Activated CD4-positive, alpha-beta T cell treated with anti-CD3 and anti-CD28 coated beads for 4 hours (primary cell): ENCODE measurements at regions not wholly inside any gene's neighbourhood (a gene's known extent, or its start where the extent isn't known, plus 50 kb on each side); places are given as distances from the start of the nearest gene placed in this dataset.
"Not testable (repeated sequence)": the region's sequence is repeated elsewhere in the genome, so short reads cannot be mapped to it uniquely, and the experiment has no call there.

Experiments
- DNase-seq, 2 donors: peaks; one replicate each; pipeline ENCODE4 v3.0.0-alpha.2; 2020

GRCh38 chr5:167918813-167919483 lies 372.5 kb upstream of the WWC1 start:
- DNase-seq: no peak

- no peak for DNase-seq
These were observed 370.9 kb upstream of the WWC1 start for GRCh38 chr5:167920589-167920988.

- DNase-seq: no peak
These were observed 369.6 kb upstream of the WWC1 start for GRCh38 chr5:167921796-167922195.

GRCh38 chr5:167923396-167923795 lies 368.0 kb upstream of the WWC1 start:
- no peak for DNase-seq

GRCh38 chr5:167929841-167930240 lies 361.6 kb upstream of the WWC1 start:
- no peak for DNase-seq

GRCh38 chr5:167934551-167934971 lies 356.9 kb upstream of the WWC1 start:
- DNase-seq: no peak

- DNase-seq: no peak
These were observed 355.4 kb upstream of the WWC1 start for GRCh38 chr5:167936022-167936421.

- no peak for DNase-seq
These were observed 354.4 kb upstream of the WWC1 start for GRCh38 chr5:167936944-167937634.

GRCh38 chr5:167937635-167937998 lies 353.8 kb upstream of the WWC1 start:
- no peak for DNase-seq

GRCh38 chr5:167939686-167940085 lies 351.8 kb upstream of the WWC1 start:
- DNase-seq: no peak

- DNase-seq: no peak
These were observed 350.5 kb upstream of the WWC1 start for GRCh38 chr5:167940911-167941310.

- DNase-seq: not testable (repeated sequence)
These were observed 349.9 kb upstream of the WWC1 start for GRCh38 chr5:167941556-167941955.

- no peak for DNase-seq
These were observed 348.1 kb upstream of the WWC1 start for GRCh38 chr5:167943343-167943742.

- no peak for DNase-seq
These were observed 347.2 kb upstream of the WWC1 start for GRCh38 chr5:167944121-167944852.

GRCh38 chr5:167945542-167946384 lies 345.7 kb upstream of the WWC1 start:
- DNase-seq: no peak

- DNase-seq: no peak
These were observed 344.1 kb upstream of the WWC1 start for GRCh38 chr5:167947306-167947705.

- DNase-seq: no peak
These were observed 343.2 kb upstream of the WWC1 start for GRCh38 chr5:167948251-167948650.

- DNase-seq: no peak
These were observed 342.0 kb upstream of the WWC1 start for GRCh38 chr5:167949435-167949834.

- DNase-seq: no peak
These were observed 341.2 kb upstream of the WWC1 start for GRCh38 chr5:167950126-167950721.

GRCh38 chr5:167951116-167951515 lies 340.3 kb upstream of the WWC1 start:
- DNase-seq: no peak

- no peak for DNase-seq
These were observed 339.0 kb upstream of the WWC1 start for GRCh38 chr5:167952278-167952995.
